IMR-90 (cell line): ENCODE measurements at regions not wholly inside any gene's neighbourhood (a gene's known extent, or its start where the extent isn't known, plus 50 kb on each side); places are given as distances from the start of the nearest gene placed in this dataset.

Source experiments
- ATAC-seq: fragments of 200-7000 bp; cut with Tn5 transposase; 2 replicates; pipeline ENCODE4 v1.9.1; 2020; ENCODE audit warnings: low read depth, mild to moderate bottlenecking, moderate library complexity
- BruUV-seq: library from RNA; stranded (reverse); fragments of 400-500 nt; replicated peaks from 2 replicates; lab custom pipeline; 2021; lab: Mats Ljungman, UMichigan
- CTCF ChIA-PET: fragments of 300-600 bp; formaldehyde crosslinking; extraction: SDS; loops from one replicate; lab custom pipeline; 2021; ENCODE audit warnings: antibody characterized with exemption; lab: Yijun Ruan, JAX
- POLR2A ChIA-PET: fragments of 300-600 bp; sonication (Branson Sonifier 250); formaldehyde crosslinking; loops from one replicate; lab custom pipeline; 2022; ENCODE audit warnings: antibody characterized with exemption; ENCODE audit not compliant: unreplicated experiment; lab: Charles Lee
- DNase-seq: peaks from one replicate; pipeline ENCODE4 v3.0.0; 2013
- H2AFZ ChIP-seq: replicated peaks from 2 replicates; pipeline ENCODE3; 2013; ENCODE audit warnings: low read length, mild to moderate bottlenecking; ENCODE audit not compliant: poor library complexity
- H2AK5ac ChIP-seq: 2 replicates; pipeline ENCODE4 v1.6.1; 2013; ENCODE audit warnings: low read depth, low read length, inconsistent platforms
- H2AK9ac ChIP-seq: replicated peaks from 2 replicates; pipeline ENCODE3; 2013; ENCODE audit warnings: mild to moderate bottlenecking, low read depth, low read length, moderate library complexity; ENCODE audit not compliant: poor library complexity
- H2BK120ac ChIP-seq: 2 replicates; pipeline ENCODE4 v1.6.1; 2013; ENCODE audit warnings: low read depth, low read length, inconsistent platforms
- H2BK15ac ChIP-seq: 3 replicates; pipeline ENCODE4 v1.6.1; 2013; ENCODE audit warnings: low read depth, low read length, inconsistent platforms
- H2BK20ac ChIP-seq: 2 replicates; pipeline ENCODE4 v1.6.1; 2013; ENCODE audit warnings: low read depth, mild to moderate bottlenecking, inconsistent platforms, low read length, moderate library complexity
- H2BK5ac ChIP-seq: 2 replicates; pipeline ENCODE4 v1.6.1; 2013; ENCODE audit warnings: mild to moderate bottlenecking, low read depth, low read length, inconsistent platforms; ENCODE audit not compliant: poor library complexity, severe bottlenecking
- H3K14ac ChIP-seq: replicated peaks from 2 replicates; pipeline ENCODE4 v1.6.1; 2013; ENCODE audit warnings: low read depth, low read length, inconsistent platforms
- H3K18ac ChIP-seq: 2 replicates; pipeline ENCODE4 v1.6.1; 2013; ENCODE audit warnings: low read depth, low read length, control low read depth
- H3K23ac ChIP-seq: 2 replicates; pipeline ENCODE4 v1.6.1; 2013; ENCODE audit warnings: low read depth, low read length, inconsistent platforms
- H3K27ac ChIP-seq: 2 replicates; pipeline ENCODE4 v1.5.1; 2013; ENCODE audit warnings: mild to moderate bottlenecking, control low read depth, low read length; ENCODE audit not compliant: insufficient read depth
- H3K27me3 ChIP-seq: 2 replicates; pipeline ENCODE4 v1.6.1; 2013; ENCODE audit warnings: low read length; ENCODE audit not compliant: control insufficient read depth, insufficient read depth
- H3K36me3 ChIP-seq: 2 replicates; pipeline ENCODE4 v1.6.1; 2013; ENCODE audit warnings: low read length, mixed read lengths; ENCODE audit not compliant: control insufficient read depth, insufficient read depth
- H3K4ac ChIP-seq: 2 replicates; pipeline ENCODE4 v1.6.1; 2013; ENCODE audit warnings: low read depth, low read length, inconsistent platforms
- H3K4me1 ChIP-seq: 2 replicates; pipeline ENCODE4 v1.6.1; 2013; ENCODE audit warnings: low read length, mixed read lengths; ENCODE audit not compliant: control insufficient read depth, insufficient read depth
- H3K4me2 ChIP-seq: 2 replicates; pipeline ENCODE4 v1.6.1; 2013; ENCODE audit warnings: low read depth, mild to moderate bottlenecking, control low read depth, low read length, moderate library complexity
- H3K4me3 ChIP-seq: 2 replicates; pipeline ENCODE4 v1.5.1; 2013; ENCODE audit warnings: low read depth, mild to moderate bottlenecking, control low read depth, low read length, moderate library complexity; ENCODE audit not compliant: insufficient read depth
- H3K56ac ChIP-seq: 2 replicates; pipeline ENCODE4 v1.6.1; 2013; ENCODE audit warnings: low read length, inconsistent platforms; ENCODE audit not compliant: insufficient read depth; ENCODE audit errors: extremely low read depth
- H3K79me1 ChIP-seq, 2 experiments: 2 replicates each; pipeline ENCODE4 v1.6.1; 2013; ENCODE audit warnings: low read length in 2 of 2, inconsistent platforms in 1 of 2, low read depth in 1 of 2
- H3K9ac ChIP-seq: 2 replicates; pipeline ENCODE4 v1.6.1; 2013; ENCODE audit warnings: low read depth, low read length, control low read depth
- H3K9me1 ChIP-seq: 2 replicates; pipeline ENCODE4 v1.6.1; 2013; ENCODE audit warnings: low read length, inconsistent platforms; ENCODE audit not compliant: insufficient read depth
- H3K9me3 ChIP-seq: 2 replicates; pipeline ENCODE4 v1.6.1; 2013; ENCODE audit warnings: low read length; ENCODE audit not compliant: control insufficient read depth, insufficient read depth
- H4K20me1 ChIP-seq: 2 replicates; pipeline ENCODE4 v1.6.1; 2013; ENCODE audit warnings: low read length, inconsistent platforms; ENCODE audit not compliant: insufficient read depth
- H4K5ac ChIP-seq: 2 replicates; pipeline ENCODE4 v1.6.1; 2013; ENCODE audit warnings: mild to moderate bottlenecking, low read depth, low read length, control low read depth
- H4K8ac ChIP-seq, 2 experiments: 2 replicates each; pipeline ENCODE4 v1.6.1; 2013; ENCODE audit warnings: low read depth in 2 of 2, low read length in 2 of 2, control low read depth in 1 of 2, inconsistent platforms in 1 of 2
- H4K91ac ChIP-seq: 2 replicates; pipeline ENCODE4 v1.6.1; 2013; ENCODE audit warnings: low read depth, low read length, inconsistent platforms; ENCODE audit not compliant: insufficient read depth
- BHLHE40 ChIP-seq: fragments of 150-350 bp; IDR thresholded peaks from 2 replicates; pipeline ENCODE4 v1.6.1; 2016; ENCODE audit warnings: mild to moderate bottlenecking, low read depth, low read length
- CEBPB ChIP-seq: IDR thresholded peaks from 2 replicates; pipeline ENCODE4 v1.6.1; 2012; ENCODE audit warnings: low read depth, low read length, improper control_type of control experiment
- CHD1 ChIP-seq: IDR thresholded peaks from 2 replicates; pipeline ENCODE4 v1.6.1; 2012; ENCODE audit warnings: low read depth, low read length, improper control_type of control experiment
- ELK1 ChIP-seq: fragments of 150-350 bp; IDR thresholded peaks from 2 replicates; pipeline ENCODE4 v1.6.1; 2016; ENCODE audit warnings: low read depth, mild to moderate bottlenecking, low read length, moderate library complexity, borderline replicate concordance
- FOS ChIP-seq: fragments of 150-350 bp; IDR thresholded peaks from 2 replicates; pipeline ENCODE4 v1.6.1; 2016; ENCODE audit warnings: low read depth, low read length
- MAFK ChIP-seq: IDR thresholded peaks from 2 replicates; pipeline ENCODE4 v1.6.1; 2012; ENCODE audit warnings: low read depth, low read length, improper control_type of control experiment
- MAZ ChIP-seq: IDR thresholded peaks from 2 replicates; pipeline ENCODE4 v1.6.1; 2012; ENCODE audit warnings: low read depth, mild to moderate bottlenecking, low read length, improper control_type of control experiment, moderate library complexity, borderline replicate concordance
- MXI1 ChIP-seq: IDR thresholded peaks from 2 replicates; pipeline ENCODE4 v1.6.1; 2012; ENCODE audit warnings: low read depth, mild to moderate bottlenecking, low read length, moderate library complexity, borderline replicate concordance
- NFE2L2 ChIP-seq: fragments of 150-350 bp; IDR thresholded peaks from 2 replicates; pipeline ENCODE4 v1.6.1; 2016; ENCODE audit warnings: low read depth, mild to moderate bottlenecking, low read length
- POLR2A ChIP-seq: IDR thresholded peaks from 2 replicates; pipeline ENCODE4 v1.6.1; 2012; ENCODE audit warnings: mild to moderate bottlenecking, low read depth, low read length
- RAD21 ChIP-seq: IDR thresholded peaks from 2 replicates; pipeline ENCODE4 v1.6.1; 2012; ENCODE audit warnings: low read length, improper control_type of control experiment
- RCOR1 ChIP-seq: IDR thresholded peaks from 2 replicates; pipeline ENCODE4 v1.6.1; 2012; ENCODE audit warnings: mild to moderate bottlenecking, low read length, improper control_type of control experiment; ENCODE audit not compliant: insufficient replicate concordance
- RFX5 ChIP-seq: IDR thresholded peaks from 2 replicates; pipeline ENCODE4 v1.8.0; 2012; ENCODE audit warnings: low read depth, mild to moderate bottlenecking, low read length, moderate library complexity
- SMC3 ChIP-seq: fragments of 150-350 bp; IDR thresholded peaks from 2 replicates; pipeline ENCODE4 v1.6.1; 2016; ENCODE audit warnings: low read depth, mild to moderate bottlenecking, antibody characterized with exemption, low read length, moderate library complexity
- USF2 ChIP-seq: fragments of 150-350 bp; IDR thresholded peaks from 2 replicates; pipeline ENCODE4 v1.6.1; 2017; ENCODE audit warnings: mild to moderate bottlenecking, antibody characterized with exemption, low read length, low read depth
- WGBS, 2 experiments: methylation state at CpG; one replicate each; pipeline versions ENCODE4 v1.1.5 to v1.1.7; 2013; ENCODE audit warnings: missing lambda C conversion rate in 2 of 2; ENCODE audit not compliant: insufficient read length in 1 of 2; ENCODE audit errors: extremely low coverage in 2 of 2; 5-methylcytosine and 5-hydroxymethylcytosine counted together
- dilution Hi-C: fragments of 300-500 bp; cut with HindIII; formaldehyde crosslinking; loops from one replicate; pipeline ENCODE4 v1.14.3; 2018; ENCODE audit warnings: low sequenced_read_pairs; ENCODE audit not compliant: unreplicated experiment
- in situ Hi-C: fragments of 300-500 bp; cut with MboI; formaldehyde crosslinking; loops from 3 replicates; pipeline ENCODE4 v1.14.3; 2019; ENCODE audit warnings: low sequenced_read_pairs, inconsistent platforms, mixed read lengths
- intact Hi-C: fragments of 100-400 bp; cut with micrococcal nuclease; formaldehyde crosslinking; loops from 2 replicates; pipeline ENCODE4 v1.10.0; 2022
- TF ChIP-seq, protein P1 (sequence below): conservative IDR thresholded peaks from 2 replicates; pipeline ENCODE4 v1.5.1; 2012; ENCODE audit warnings: mild to moderate bottlenecking, low read depth, low read length, improper control_type of control experiment

GRCh38 chr5:91687430-91687829 lies 304.3 kb upstream of the ARRDC3 start:
- in situ Hi-C loops, result no loop called here
- Histone ChIP-seq H4K91ac (no peak overlapping the region), H4K8ac (no peak overlapping the region), H3K4ac (no peak overlapping the region), H3K4me3 (no peak overlapping the region), H3K4me1 (no peaks in the 10 kb centered on the region), H3K9me1 (no peaks in the 10 kb centered on the region), H3K23ac (no peak overlapping the region), H3K36me3 (no peaks in the 10 kb centered on the region), H2AK5ac (no peak overlapping the region), H2BK20ac (no peak overlapping the region), H2AK9ac (no peak overlapping the region), H3K4me2 (no peak overlapping the region), H2BK15ac (no peak overlapping the region), H4K5ac (no peak overlapping the region), H3K27ac (no peak overlapping the region), H3K9ac (no peak overlapping the region), H2AFZ (no peak overlapping the region), H3K27me3 (no peaks in the 10 kb centered on the region), H2BK120ac (no peak overlapping the region), H3K18ac (no peak overlapping the region), H3K14ac (no peak overlapping the region), H3K56ac (no peak overlapping the region), H3K9me3 (no peaks in the 10 kb centered on the region), H2BK5ac (no peak overlapping the region), H4K20me1 (no peaks in the 10 kb centered on the region), H3K79me1 (no peaks in the 10 kb centered on the region)
- intact Hi-C loops, result no loop called here
- WGBS, 2 experiments, result no CpG with 5 or more reads among the region's 2 CpGs
- no peak for ATAC-seq
- dilution Hi-C loops, result no loop called here
- TF ChIP-seq MXI1 (no peak), RFX5 (no peak), RCOR1 (no peak), MAZ (no peak), FOS (no peak), POLR2A (no peak), BHLHE40 (no peak), MAFK (no peak), SMC3 (no peak), USF2 (no peak), RAD21 (no peak), ELK1 (no peak), CHD1 (no peak), CEBPB (no peak), NFE2L2 (no peak)
- TF ChIP-seq, protein P1, sequence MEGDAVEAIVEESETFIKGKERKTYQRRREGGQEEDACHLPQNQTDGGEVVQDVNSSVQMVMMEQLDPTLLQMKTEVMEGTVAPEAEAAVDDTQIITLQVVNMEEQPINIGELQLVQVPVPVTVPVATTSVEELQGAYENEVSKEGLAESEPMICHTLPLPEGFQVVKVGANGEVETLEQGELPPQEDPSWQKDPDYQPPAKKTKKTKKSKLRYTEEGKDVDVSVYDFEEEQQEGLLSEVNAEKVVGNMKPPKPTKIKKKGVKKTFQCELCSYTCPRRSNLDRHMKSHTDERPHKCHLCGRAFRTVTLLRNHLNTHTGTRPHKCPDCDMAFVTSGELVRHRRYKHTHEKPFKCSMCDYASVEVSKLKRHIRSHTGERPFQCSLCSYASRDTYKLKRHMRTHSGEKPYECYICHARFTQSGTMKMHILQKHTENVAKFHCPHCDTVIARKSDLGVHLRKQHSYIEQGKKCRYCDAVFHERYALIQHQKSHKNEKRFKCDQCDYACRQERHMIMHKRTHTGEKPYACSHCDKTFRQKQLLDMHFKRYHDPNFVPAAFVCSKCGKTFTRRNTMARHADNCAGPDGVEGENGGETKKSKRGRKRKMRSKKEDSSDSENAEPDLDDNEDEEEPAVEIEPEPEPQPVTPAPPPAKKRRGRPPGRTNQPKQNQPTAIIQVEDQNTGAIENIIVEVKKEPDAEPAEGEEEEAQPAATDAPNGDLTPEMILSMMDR, result no peak
- ChIA-PET POLR2A (no interaction called here), CTCF (interaction anchor here (0.6 kb wide), 1 partner anchor 105 kb away, joined by 4 read pairs; no protein-coding TSS in a partner anchor)
- no TSS peak for BruUV-seq
- no peak for DNase-seq
